Astrocyte (in vitro differentiated cells and primary cell): ENCODE measurements at regions not wholly inside any gene's neighbourhood (a gene's known extent, or its start where the extent isn't known, plus 50 kb on each side); places are given as distances from the start of the nearest gene placed in this dataset.

Experiments
- DNase-seq: peaks from one replicate; pipeline ENCODE4 v3.0.0-alpha.2; 2010; ENCODE audit warnings: low read depth
- FAIRE-seq: peaks from 2 replicates; lab custom pipeline; 2011; peaks lifted over from hg19 to GRCh38; lab: Jason Lieb, UNC
- H2AFZ ChIP-seq: 2 replicates; pipeline ENCODE4 v1.6.0; 2012; ENCODE audit warnings: low read depth, low read length, inconsistent platforms
- H3K27ac ChIP-seq: 2 replicates; pipeline ENCODE4 v1.5.1; 2011; ENCODE audit warnings: low read depth, low read length, inconsistent platforms
- H3K27me3 ChIP-seq: 2 replicates; pipeline ENCODE4 v1.6.0; 2011; ENCODE audit warnings: low read length, inconsistent platforms; ENCODE audit not compliant: insufficient read depth
- H3K36me3 ChIP-seq: 2 replicates; pipeline ENCODE4 v1.5.1; 2011; ENCODE audit warnings: low read length, inconsistent platforms; ENCODE audit not compliant: insufficient read depth
- H3K4me1 ChIP-seq: 2 replicates; pipeline ENCODE4 v1.5.1; 2011; ENCODE audit warnings: low read length, inconsistent platforms; ENCODE audit not compliant: insufficient read depth
- H3K4me2 ChIP-seq: 2 replicates; pipeline ENCODE4 v1.6.0; 2012; ENCODE audit warnings: low read length, inconsistent platforms
- H3K4me3 ChIP-seq: 2 replicates; pipeline ENCODE4 v1.5.1; 2011; ENCODE audit warnings: low read depth, mild to moderate bottlenecking, low read length, inconsistent platforms; ENCODE audit not compliant: insufficient read depth
- H3K79me2 ChIP-seq: 2 replicates; pipeline ENCODE4 v1.6.0; 2012; ENCODE audit warnings: mild to moderate bottlenecking, low read length, inconsistent platforms; ENCODE audit not compliant: insufficient read depth
- H3K9ac ChIP-seq: 2 replicates; pipeline ENCODE4 v1.6.0; 2012; ENCODE audit warnings: mild to moderate bottlenecking, low read length, inconsistent platforms
- H3K9me3 ChIP-seq: 2 replicates; pipeline ENCODE4 v1.5.1; 2012; ENCODE audit warnings: low read depth, mild to moderate bottlenecking, low read length, inconsistent platforms; ENCODE audit not compliant: insufficient read depth
- H4K20me1 ChIP-seq: 2 replicates; pipeline ENCODE4 v1.6.0; 2012; ENCODE audit warnings: low read length, inconsistent platforms; ENCODE audit not compliant: insufficient read depth
- H3K27ac Mint-ChIP-seq: one replicate; pipeline ENCODE4 v1.8.0; 2021; ENCODE audit warnings: mild to moderate bottlenecking, mixed read lengths; ENCODE audit not compliant: unreplicated experiment
- H3K27me3 Mint-ChIP-seq: one replicate; pipeline ENCODE4 v1.8.0; 2021; ENCODE audit warnings: low read depth, mixed read lengths; ENCODE audit not compliant: unreplicated experiment
- H3K36me3 Mint-ChIP-seq: one replicate; pipeline ENCODE4 v1.8.0; 2021; ENCODE audit warnings: low read depth, mixed read lengths; ENCODE audit not compliant: unreplicated experiment
- H3K4me1 Mint-ChIP-seq: one replicate; pipeline ENCODE4 v1.8.0; 2021; ENCODE audit warnings: low read depth, mixed read lengths; ENCODE audit not compliant: unreplicated experiment
- H3K4me3 Mint-ChIP-seq: one replicate; pipeline ENCODE4 v1.8.0; 2021; ENCODE audit warnings: mild to moderate bottlenecking, moderate library complexity, mixed read lengths; ENCODE audit not compliant: unreplicated experiment
- H3K9me3 Mint-ChIP-seq: one replicate; pipeline ENCODE4 v1.8.0; 2021; ENCODE audit warnings: mild to moderate bottlenecking, mixed read lengths; ENCODE audit not compliant: unreplicated experiment
- CTCF ChIP-seq: IDR thresholded peaks from 2 replicates; pipeline ENCODE4 v1.5.1; 2011; ENCODE audit warnings: low read depth, mild to moderate bottlenecking, inconsistent platforms, low read length, moderate library complexity; ENCODE audit not compliant: insufficient read depth
- EZH2 ChIP-seq: IDR thresholded peaks from 2 replicates; pipeline ENCODE4 v1.6.1; 2012; ENCODE audit warnings: mild to moderate bottlenecking, low read length, inconsistent platforms; ENCODE audit not compliant: insufficient read depth

GRCh38 chr5:116661419-116661818 is 86.8 kb upstream of the SEMA6A start:
- peaks cover 11% of the 10 kb centered on the region for H3K9me3 Mint-ChIP-seq
- Histone ChIP-seq H2AFZ (no peak overlapping the region), H3K4me1 (no peaks in the 10 kb centered on the region), H3K9ac (no peak overlapping the region), H3K79me2 (no peaks in the 10 kb centered on the region), H3K36me3 (no peaks in the 10 kb centered on the region), H3K4me3 (no peak overlapping the region), H3K9me3 (peaks cover 7% of the 10 kb centered on the region), H3K27me3 (no peaks in the 10 kb centered on the region), H4K20me1 (no peaks in the 10 kb centered on the region), H3K27ac (no peak overlapping the region), H3K4me2 (no peak overlapping the region)
- H3K27me3 Mint-ChIP-seq: peaks cover 2% of the 10 kb centered on the region
- FAIRE-seq: no peak
- TF ChIP-seq EZH2: no peak
- no peak for TF ChIP-seq CTCF
- H3K4me1 Mint-ChIP-seq: no peaks in the 10 kb centered on the region
- no peak for DNase-seq
- no peak overlapping the region for H3K27ac Mint-ChIP-seq
- no peak overlapping the region for H3K4me3 Mint-ChIP-seq
- H3K36me3 Mint-ChIP-seq: peaks cover 4% of the 10 kb centered on the region

GRCh38 chr5:116660929-116661328 is 86.3 kb upstream of the SEMA6A start:
- Histone ChIP-seq H2AFZ (no peak overlapping the region), H3K27me3 (no peaks in the 10 kb centered on the region), H3K4me1 (no peaks in the 10 kb centered on the region), H3K4me2 (no peak overlapping the region), H3K9ac (no peak overlapping the region), H4K20me1 (no peaks in the 10 kb centered on the region), H3K79me2 (no peaks in the 10 kb centered on the region), H3K36me3 (no peaks in the 10 kb centered on the region), H3K4me3 (no peak overlapping the region), H3K9me3 (peaks cover 7% of the 10 kb centered on the region), H3K27ac (no peak overlapping the region)
- no peak overlapping the region for H3K4me3 Mint-ChIP-seq
- no peak overlapping the region for H3K27ac Mint-ChIP-seq
- peaks cover 11% of the 10 kb centered on the region for H3K9me3 Mint-ChIP-seq
- H3K36me3 Mint-ChIP-seq: peaks cover 4% of the 10 kb centered on the region
- peaks cover 2% of the 10 kb centered on the region for H3K27me3 Mint-ChIP-seq
- FAIRE-seq (no peak), DNase-seq (no peak)
- TF ChIP-seq CTCF: no peak
- TF ChIP-seq EZH2: no peak
- H3K4me1 Mint-ChIP-seq: no peaks in the 10 kb centered on the region

GRCh38 chr5:116658830-116659229 is 84.2 kb upstream of the SEMA6A start:
- peaks cover 10% of the 10 kb centered on the region for H3K9me3 Mint-ChIP-seq
- H3K4me1 Mint-ChIP-seq: no peaks in the 10 kb centered on the region
- H3K27me3 Mint-ChIP-seq: peaks cover 2% of the 10 kb centered on the region
- Histone ChIP-seq H3K4me3 (no peak overlapping the region), H3K27ac (no peak overlapping the region), H4K20me1 (no peaks in the 10 kb centered on the region), H3K4me2 (no peak overlapping the region), H3K27me3 (no peaks in the 10 kb centered on the region), H2AFZ (no peak overlapping the region), H3K4me1 (no peaks in the 10 kb centered on the region), H3K79me2 (no peaks in the 10 kb centered on the region), H3K36me3 (no peaks in the 10 kb centered on the region), H3K9me3 (peaks cover 7% of the 10 kb centered on the region), H3K9ac (no peak overlapping the region)
- H3K36me3 Mint-ChIP-seq: peaks cover 4% of the 10 kb centered on the region
- no peak overlapping the region for H3K27ac Mint-ChIP-seq
- FAIRE-seq (no peak), DNase-seq (no peak)
- no peak for TF ChIP-seq CTCF
- TF ChIP-seq EZH2: no peak
- H3K4me3 Mint-ChIP-seq: no peak overlapping the region
